SKM-1 treated with dmso at 0.1 percent for 144 hours (cell line): ENCODE measurements at regions not wholly inside any gene's neighbourhood (a gene's known extent, or its start where the extent isn't known, plus 50 kb on each side); places are given as distances from the start of the nearest gene placed in this dataset.

Experiments
- DNase-seq: peaks from one replicate; lab custom pipeline; 2025; ENCODE audit not compliant: unreplicated experiment; lab: John Stamatoyannopoulos, UW

DNA sequence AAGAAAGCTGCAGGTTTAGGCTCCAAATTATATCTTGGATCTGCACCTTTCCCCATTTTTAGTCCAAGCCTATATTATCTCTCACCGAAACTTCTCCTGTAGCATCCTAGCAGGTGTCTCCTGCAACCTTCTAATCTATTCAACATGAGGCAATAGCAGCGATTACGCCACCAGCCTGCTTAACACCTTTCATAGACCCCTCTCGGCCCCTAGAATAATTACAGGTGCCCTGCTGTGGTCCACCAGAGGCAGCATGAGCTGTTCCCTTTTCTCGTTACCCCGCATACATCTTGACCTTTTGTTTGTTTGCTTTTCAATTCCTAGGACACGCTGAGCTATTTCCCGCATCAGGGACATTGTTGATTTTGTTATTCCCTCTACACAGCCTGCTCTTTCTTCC lies 361.9 kb downstream of the CYRIA start:
- DNase-seq: no peak

DNA sequence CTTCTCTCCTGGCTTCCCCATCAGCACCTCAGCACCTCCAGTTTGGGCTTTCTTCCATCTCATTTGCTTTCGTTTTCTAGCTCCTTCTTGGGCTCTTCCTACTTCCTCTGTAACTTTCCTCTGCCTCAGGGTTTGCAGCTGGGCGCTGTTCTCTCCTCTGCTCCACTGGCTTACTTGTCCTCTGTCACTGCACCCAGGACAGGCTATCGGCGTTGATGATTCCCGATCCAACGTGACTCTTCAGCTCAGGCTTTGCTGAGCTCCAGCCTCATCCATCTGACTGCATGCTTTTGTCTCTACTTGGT lies 362.4 kb downstream of the CYRIA start:
- no peak for DNase-seq

DNA sequence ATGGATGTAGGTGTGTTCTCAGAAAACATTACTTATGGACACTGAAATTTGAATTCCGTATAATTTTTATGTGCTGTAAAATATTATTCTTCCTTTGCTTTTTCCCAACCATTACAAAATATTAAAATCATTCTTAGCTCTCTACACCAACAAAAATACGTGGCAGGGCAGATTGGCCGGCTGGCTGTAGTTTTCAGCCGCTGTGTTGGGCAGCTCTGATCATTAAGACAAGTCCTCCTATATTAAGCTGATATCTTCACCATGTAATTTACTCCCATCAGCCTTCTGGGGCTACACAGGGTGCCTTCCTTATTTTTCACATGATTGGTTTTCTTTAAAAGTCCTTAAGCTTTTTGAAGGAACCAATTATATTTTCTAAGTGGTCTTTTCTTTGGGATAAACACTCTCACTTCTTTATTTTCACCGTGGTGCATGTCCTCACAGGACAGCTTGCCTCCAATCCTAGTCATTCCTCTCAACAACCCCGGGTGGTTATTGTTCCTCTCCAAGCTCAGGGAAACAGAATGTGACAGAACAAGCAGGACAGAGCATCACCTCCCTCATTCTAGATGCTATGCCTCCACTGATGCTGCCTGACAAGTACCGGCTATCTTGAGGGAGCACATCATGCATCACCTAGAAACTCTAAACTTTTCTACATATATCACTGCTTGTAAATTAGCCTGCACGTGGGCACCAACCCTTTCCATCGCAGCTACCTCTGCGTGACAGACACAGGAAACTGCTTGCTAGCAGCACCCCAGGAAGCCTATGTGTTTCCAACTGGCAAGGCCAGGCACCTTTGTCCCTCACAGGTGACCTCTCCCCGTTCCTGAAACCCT lies 362.3 kb downstream of the MYCN start:
- DNase-seq: no peak

DNA sequence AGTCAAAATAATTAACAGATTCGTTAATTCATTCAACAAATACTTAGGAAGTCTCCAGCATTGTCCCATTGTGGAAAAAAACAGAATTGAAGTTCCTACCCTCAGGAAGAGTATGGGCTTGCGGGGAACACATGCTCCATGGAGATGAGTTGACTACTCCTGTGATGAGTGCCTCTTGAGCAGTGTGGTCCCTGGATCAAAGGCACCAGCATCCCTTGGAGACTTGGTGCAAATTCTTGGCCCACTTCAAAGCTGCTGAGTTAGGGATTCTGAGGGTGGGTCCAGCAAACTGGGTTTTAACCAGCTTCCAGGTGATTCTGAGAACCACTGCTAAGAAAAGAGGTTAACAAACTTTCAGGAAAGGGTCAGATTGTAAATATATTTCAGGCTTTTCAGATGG lies 361.6 kb downstream of the MYCN start:
- no peak for DNase-seq

DNA sequence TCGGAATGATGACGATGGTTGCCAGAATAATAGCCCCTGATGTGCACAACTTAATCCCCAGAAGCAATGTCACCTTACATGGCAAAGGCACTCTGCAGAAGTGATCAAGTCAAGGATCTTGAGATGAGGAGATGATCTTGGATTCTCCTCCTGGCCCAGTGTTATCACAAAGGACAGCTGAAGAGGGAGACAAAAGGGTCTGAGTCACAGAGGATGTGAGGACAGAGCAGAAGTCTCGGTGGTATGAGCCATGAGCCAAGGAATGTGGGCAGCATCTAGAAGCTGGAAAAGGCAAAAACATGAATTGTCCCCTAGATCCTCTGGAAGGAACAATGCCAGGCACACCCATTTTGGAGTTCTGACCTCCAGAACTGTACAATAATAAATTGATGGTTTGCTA lies 358.5 kb downstream of the MYCN start:
- no peak for DNase-seq

DNA sequence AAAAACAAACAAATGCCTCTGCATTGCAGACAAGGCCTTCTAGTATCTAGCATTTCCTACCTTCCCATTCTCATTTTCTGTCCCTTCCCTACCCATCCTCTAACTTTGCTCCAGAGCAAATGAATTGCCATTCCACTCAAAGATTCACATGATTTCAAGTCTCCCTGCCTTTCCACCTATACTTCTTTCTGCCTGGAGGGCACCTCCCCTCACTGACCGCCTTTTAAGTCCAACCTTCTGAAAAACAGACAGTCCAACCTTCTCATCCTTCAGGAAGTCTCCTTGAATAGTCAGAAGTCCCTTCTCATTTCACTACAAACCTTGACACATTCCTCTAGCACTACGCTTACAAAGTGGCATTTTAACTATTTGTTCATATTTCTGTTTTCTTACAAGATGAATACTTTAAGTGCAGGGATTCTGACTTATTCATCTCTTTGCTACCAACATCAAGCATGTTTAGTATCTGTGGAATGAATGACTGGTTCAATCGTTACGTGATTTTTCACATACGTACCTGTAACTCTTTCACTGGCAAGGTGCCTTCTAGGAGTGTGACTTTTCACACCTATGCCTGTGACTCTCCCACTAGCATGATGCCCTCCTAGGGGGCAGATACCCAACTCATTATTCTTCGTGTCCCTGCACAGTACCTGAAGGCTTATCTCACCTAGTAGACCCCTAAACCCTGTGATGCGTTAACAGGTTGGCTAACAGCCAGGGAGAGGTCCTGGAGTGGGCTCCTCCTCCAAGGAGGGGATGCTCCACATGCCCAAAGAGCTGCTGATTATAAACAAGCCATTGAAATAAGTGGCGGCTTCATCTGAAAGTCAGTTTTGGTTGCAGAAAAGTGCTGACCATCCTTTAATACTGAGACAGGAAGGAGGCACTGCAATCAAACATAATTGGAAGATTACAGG lies 356.2 kb downstream of the MYCN start:
- DNase-seq: no peak

DNA sequence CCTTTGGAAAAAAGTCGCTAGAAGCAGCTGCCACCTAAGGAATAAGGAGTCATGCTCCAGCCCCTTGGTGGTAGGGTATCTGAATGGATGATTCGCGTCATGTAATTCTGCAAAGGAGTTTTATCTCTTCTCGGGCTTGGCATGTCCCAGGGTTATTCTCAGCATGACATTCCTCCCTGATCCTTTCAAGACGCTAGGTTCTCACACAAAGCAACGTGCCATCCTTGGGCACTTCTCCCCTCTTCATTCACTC lies 355.6 kb downstream of the MYCN start:
- no peak for DNase-seq

DNA sequence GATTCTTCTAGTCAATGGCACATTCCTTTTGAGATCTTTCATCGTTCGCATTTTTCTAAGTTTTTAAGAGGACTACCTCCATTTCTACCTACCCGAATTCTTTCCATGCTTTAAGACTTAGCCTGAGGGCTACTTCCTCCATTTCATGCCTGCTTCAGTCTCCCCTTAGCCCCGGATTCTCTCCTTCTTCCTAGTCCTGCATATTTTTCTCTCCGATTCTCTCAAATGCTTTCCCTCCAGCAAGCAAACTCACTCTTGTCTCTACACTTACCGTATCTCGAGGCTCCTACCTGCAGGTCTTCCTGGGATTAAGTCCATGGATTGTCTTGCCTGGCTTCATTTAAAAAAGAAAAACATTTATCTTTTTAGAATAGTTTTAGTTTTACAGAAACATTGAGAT lies 354.4 kb downstream of the MYCN start:
- no peak for DNase-seq

DNA sequence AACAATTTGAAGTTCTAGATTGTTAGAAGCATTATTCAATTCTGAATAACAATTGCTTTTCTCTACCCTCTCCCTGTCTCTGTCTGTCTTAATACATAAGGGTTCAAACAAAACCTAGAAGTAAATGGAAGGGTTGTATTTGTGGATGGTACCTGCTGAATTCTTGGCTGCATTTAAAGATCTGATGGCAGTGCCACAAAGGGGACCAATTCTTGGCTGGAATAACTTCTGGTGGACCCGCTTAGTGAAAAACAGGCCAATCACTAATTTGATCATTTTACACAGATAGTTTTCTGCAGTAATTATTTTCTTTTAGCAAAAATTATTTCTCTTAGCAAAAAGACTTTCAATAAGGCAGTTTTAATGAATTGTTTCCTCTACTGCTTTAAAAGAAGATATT lies 353.5 kb downstream of the MYCN start:
- no peak for DNase-seq

DNA sequence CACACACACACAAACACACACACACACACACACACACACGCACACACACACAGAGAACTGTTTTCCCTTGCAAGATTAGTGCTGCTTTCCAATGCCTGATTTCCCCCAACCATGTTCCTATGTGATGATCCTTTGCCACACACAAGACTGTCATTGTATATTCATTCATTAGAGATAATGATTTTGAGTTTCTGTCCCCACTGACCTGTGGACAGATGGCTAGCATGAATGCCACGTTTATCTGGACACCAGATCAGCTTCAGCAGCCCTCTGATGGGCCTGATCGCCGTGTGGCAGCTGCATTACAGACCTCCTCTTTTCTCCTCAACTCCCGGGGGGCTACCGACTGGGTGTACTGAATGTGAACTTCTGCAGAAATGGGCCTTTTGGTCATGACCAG lies 353.0 kb downstream of the MYCN start:
- DNase-seq: no peak

DNA sequence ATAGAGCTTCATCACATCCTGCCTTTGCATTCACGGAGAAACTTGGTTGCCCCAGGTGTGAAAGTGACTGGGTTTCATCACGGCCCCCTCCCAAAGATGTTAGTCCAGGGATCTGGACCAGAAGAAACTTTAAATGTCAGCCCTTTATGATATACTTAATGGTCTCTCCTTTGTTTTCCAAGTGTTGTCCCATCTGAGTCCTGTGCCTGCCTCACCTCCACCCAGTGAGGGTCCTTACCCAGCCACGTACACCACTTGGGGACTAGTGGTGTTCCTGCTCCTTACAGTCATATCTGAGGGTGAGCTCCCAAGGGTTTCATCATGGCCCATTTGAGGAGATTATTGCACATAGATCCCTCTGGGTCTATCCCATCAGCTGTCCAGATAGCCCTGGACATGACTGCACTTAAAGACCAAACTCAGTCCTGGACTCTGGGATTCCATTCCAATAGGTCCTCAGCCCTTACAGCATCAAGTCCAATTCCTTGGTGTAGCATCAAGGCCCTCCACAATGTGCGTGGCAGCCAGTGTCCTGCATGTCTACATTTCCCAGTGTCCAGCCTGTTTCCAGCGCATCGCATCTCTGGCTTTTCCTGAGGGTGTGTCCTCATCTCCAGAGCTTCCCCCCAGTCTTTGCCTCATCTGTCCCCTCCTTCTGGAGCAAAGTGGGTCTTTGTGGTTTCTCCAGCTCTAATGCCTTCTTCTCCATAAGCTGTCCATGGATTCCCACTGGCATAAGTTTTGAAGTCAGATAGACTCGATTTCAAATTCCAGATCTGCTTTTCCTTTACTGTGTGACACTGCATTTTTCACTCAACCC lies 351.6 kb downstream of the MYCN start:
- no peak for DNase-seq

DNA sequence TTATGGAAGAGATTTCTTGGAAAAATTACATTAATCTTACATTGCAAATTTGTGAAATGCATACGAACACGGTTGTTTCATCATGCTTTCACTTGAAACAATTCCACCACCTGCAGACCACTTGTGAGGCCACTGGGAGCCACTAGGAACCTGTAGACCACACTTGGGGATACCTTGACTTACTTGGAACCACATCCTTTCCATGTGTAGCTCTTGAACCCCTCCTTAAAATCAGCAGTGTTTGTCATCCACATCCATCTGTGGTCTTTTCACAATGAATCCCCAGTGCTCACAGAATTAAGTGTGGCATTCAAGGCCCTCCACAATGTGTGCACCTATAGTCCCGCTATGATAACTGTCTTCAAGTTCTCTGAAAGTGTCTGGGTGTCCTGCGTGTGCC lies 350.9 kb downstream of the MYCN start:
- no peak for DNase-seq

DNA sequence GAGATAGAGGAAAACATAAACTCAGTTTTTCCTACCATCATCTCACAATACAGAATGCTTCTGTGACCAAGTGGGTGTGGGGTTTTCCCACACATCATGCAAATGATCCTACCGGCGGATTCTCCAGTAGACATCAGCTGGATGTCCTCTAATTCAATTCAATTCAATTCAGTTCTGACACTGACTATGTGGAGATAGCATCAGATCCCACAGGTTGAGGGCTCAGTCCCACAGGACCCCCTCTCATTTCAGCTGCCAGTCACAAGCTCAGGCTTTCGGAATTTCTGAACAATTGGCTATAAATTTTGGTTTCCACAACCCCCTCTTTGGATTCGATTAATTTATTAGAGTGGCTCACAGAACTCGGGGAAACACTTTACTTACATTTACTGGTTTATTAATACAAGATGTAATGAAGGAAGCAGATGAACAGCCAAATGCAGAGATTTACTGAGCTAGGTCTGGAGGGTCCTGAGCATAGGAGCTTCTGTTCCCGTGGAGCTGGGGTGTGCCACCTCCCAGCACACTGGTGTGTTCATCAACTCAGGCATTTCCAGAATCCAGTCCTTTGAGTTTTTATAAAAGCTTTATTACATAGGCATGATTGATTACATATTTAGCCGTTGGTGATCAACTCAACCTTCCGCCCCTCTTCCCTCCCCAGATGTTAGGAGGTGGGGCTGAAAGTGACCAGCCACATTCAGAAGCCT lies 350.1 kb downstream of the MYCN start:
- DNase-seq: no peak

DNA sequence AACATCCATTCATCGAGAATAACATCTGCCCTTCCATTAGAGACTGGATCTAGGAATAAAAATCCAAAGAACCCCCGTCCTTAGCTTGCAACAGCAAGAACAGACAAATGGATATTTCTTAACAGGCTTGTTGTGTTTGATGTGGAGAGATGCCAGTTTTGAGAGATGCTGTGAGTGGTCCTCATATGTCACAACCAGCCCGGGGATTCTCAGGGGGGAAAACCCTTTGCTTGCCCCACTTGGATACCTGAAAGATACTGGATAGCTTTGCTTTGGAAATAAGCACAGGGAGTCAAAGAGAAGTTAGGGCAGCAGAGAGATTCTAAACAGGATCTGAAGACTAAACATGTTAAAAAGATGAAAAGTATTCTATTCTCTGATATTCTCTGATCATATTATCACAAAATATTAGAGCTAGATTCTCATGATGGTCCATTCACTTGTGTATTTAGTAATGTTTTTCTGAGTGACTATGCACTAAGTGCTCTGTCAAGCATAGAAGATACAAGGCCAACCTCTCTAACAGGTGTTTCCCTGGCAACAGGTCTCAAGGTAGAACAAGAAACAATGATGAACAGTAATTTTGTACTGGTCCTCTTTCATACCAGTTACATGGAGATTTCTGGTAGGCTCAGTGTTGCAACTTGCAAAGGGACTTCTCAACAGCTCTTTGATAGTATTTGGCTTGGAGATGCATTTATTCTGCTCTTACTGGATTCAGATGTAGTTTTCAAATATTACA lies 348.2 kb downstream of the MYCN start:
- DNase-seq: no peak

DNA sequence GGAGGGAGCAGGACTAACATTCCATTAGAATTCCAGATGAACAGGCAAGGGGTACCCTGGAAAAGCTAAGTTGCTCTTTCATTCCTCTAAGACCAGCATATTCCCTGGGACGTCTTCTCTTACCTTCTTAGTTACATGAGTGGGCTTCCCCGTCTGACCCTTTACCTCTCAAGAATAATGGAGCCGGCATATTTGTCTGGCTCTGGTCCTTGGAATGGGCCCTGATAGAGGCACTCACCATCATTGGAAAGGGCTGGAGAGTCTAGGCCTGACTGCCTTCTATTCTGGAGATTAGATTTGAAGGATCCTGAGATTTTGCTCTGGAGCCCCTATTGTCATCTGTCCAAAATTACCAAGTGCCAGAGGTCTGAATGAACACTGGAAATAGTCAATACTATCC lies 347.5 kb downstream of the MYCN start:
- DNase-seq: no peak

DNA sequence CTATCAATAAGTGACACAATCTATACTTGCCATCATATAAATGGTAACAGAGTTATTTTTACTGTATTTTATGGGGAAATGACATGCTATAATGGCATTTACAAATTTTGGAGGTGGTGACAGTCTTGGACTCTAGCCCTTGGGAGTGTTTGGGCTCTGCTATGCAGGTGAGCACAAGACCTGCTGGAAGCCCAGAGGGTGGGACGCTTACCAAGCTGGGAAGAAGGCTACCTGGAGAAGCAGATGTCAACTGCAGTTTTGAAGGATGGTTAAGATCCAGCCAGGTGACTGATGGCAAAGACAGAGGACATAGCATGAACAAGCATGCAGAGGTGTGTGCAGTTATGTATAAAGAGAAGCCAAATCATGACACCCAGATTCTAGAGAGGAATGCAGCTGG lies 346.9 kb downstream of the MYCN start:
- no peak for DNase-seq

DNA sequence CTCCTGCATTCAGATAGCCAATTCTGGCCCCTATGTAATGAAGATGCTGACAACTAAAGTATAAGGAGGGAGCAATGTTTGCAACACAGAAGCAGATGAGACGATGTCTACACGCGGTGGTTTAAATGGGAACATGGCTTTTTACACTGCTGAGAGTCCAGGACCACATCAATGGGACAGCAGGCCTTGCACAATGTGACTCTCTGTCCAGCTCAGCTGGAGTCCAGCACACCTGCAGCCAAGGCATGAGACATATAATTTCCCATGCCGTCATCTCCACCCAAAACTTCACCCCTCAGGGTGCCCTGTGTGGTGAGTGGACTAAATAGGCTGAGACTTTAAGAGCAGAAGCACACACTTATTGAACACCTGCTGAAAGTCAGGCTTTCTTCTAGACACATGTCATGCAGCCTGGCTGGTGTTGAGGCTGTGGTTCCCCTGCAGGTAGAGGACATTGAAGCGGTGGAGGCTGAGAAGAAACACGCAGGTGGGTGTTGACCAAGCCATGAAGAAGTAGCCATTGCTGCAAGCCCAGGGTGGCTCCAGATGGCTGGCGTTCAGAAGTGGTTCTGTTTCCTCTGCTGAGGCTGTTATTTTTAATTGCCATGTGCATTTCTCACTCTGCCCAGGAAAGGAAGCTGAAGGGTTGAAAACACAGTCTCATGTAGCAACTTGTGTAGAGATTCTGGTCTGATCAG lies 345.6 kb downstream of the MYCN start:
- DNase-seq: no peak

DNA sequence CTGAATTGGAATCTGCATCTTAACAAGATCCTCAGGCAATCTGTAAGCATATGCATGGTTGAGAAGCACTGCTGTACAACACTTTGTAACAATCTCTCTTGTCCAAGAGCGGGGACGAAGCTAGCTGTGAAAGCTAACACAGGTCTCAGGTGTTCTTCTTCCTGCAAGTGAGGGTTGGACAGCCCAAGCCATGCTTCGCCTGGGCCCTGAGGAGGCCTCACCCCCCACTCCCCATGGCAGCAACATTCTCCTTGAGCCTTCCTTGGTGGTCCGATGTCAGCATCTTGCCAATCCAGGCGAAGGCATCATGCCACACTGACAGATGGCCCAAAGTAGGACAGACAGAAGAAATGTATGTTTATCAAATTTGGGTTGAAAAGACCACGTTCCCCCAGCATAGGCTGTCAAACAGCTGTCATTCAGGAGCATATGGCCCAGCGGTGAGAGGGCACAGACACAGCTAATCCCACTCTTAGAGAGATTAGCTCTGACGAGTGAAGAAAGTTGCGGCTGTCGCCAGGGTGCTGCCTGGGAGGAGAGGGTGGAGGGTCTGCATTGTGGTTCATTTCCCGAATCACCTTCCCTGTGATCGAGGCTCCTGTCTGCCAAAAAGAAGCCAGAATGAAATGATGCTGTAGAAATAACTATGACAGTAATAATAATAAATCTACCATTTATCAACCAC lies 344.7 kb downstream of the MYCN start:
- DNase-seq: no peak

DNA sequence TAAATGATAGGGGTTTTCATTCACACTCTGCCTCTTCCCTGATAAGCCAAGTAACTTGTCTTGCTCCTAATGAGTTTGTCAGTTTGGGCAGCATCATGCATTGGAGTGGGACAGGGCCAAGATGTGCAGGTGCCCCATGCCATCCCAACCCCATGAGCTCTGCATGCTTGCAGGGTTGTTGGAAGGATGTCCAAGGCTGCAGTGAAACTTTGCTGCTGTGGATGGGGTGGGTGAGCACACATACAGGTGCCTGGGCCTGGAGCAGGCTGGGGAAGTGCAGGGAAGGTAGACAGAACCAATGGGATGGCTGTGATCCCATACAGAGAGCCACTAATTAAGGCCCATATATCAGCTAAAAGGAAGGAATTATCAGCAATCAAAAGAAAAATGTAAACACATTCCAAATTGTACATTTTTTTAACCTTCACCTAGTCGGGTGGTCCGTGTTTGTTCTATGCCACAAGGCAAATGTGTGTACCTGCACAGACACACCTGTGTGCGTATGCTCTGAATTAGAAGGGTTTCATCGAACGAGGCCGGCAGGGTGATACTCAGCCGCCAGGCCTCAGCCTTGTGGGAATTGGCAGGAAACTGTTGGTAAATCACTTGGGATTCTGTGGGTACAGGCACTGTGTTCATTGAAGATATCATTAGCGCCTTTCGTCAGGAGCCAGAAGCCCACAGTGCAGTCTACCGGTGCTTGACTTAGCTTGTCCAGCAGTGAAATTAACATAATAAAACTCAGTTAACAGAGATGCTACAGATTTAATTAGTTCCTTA lies 342.9 kb downstream of the MYCN start:
- no peak for DNase-seq
